Small intestine (tissue), 7 donors: ENCODE measurements at regions not wholly inside any gene's neighbourhood (a gene's known extent, or its start where the extent isn't known, plus 50 kb on each side); places are given as distances from the start of the nearest gene placed in this dataset.

ENCODE experiments used
- DNase-seq, 2 donors: peaks; one replicate each; pipeline versions ENCODE4 v3.0.0 to v3.0.0-alpha.2; 2013
- FAIRE-seq: peaks from 2 replicates; lab custom pipeline; 2012; peaks lifted over from hg19 to GRCh38; lab: Jason Lieb, UNC
- H3K27ac ChIP-seq, 3 donors: one replicate each; pipeline ENCODE4 v1.5.1; 2013; ENCODE audit warnings: low read length in 2 of 3, mild to moderate bottlenecking in 2 of 3, control low read depth in 1 of 3, inconsistent platforms in 1 of 3, low read depth in 1 of 3, moderate library complexity in 1 of 3
- H3K27me3 ChIP-seq, 3 donors: one replicate each; pipeline ENCODE4 v1.6.1; 2013; ENCODE audit warnings: low read length in 3 of 3, inconsistent platforms in 1 of 3; ENCODE audit not compliant: control insufficient read depth in 3 of 3, insufficient read depth in 3 of 3
- H3K36me3 ChIP-seq, 3 donors: one replicate each; pipeline ENCODE4 v1.6.1; 2013; ENCODE audit warnings: low read length in 3 of 3, inconsistent platforms in 1 of 3, low read depth in 1 of 3, mild to moderate bottlenecking in 1 of 3, moderate library complexity in 1 of 3; ENCODE audit not compliant: control insufficient read depth in 3 of 3, insufficient read depth in 2 of 3
- H3K4me1 ChIP-seq, 3 donors: one replicate each; pipeline ENCODE4 v1.6.1; 2013; ENCODE audit warnings: low read length in 2 of 3, inconsistent platforms in 1 of 3, low read depth in 1 of 3, mild to moderate bottlenecking in 1 of 3, moderate library complexity in 1 of 3; ENCODE audit not compliant: control insufficient read depth in 3 of 3, insufficient read depth in 2 of 3
- H3K4me3 ChIP-seq, 3 donors: one replicate each; pipeline ENCODE4 v1.5.1; 2013; ENCODE audit warnings: low read length in 3 of 3, control low read depth in 1 of 3, inconsistent platforms in 1 of 3, low read depth in 1 of 3, mild to moderate bottlenecking in 1 of 3, moderate library complexity in 1 of 3
- H3K9me3 ChIP-seq, 2 donors: one replicate each; pipeline ENCODE4 v1.6.1; 2013; ENCODE audit warnings: low read depth in 1 of 2, low read length in 1 of 2; ENCODE audit not compliant: control insufficient read depth in 2 of 2, insufficient read depth in 1 of 2
- WGBS, 3 donors: extraction: QIAGEN DNeasy Blood & Tissue Kit; methylation state at CpG; one replicate each; pipeline ENCODE4 v1.1.7; 2013; 5-methylcytosine and 5-hydroxymethylcytosine counted together
- donor health status: healthy with polysubstance abuse.
- donor health status: control.
- donor health status: control.
- donor health status: Bipolar disorder and iron deficiency.
- donor health status: healthy.

- Histone ChIP-seq H3K27me3 (no peaks in the 10 kb centered on the region), H3K36me3 (no peaks in the 10 kb centered on the region), H3K27ac (no peak overlapping the region), H3K4me1 (no peaks in the 10 kb centered on the region), H3K4me3 (no peak overlapping the region), H3K9me3 (no peaks in the 10 kb centered on the region)
- no peak for FAIRE-seq
- 72 to 77% (median 73%) methylated on average over 2 of the region's 2 CpGs for WGBS, 3 donors
- no peak for DNase-seq
Measured at GRCh38 chr2:225993430-225993829, 593.9 kb downstream of the NYAP2 start.

DNA sequence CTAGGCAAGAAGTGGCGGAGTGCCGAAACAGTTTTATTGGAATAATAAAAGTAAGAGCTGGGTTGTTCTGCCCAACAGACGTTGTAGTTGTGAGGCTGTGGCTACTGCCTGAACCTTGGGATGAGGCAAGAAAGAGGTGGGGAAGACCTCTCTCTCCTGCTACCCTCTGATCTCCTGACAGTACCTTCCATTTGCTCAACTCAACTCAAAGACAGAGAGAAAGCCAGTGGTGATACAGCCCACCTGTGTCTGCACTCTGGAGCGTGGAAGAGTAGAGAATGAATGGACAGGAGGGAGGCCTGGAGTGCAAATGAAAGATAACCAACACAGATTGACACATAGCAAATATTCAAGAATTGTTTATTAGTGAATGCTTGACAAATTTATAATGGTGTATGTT is 590.3 kb downstream of the NYAP2 start:
- H3K27ac ChIP-seq: no peak overlapping the region
- no peaks in the 10 kb centered on the region for H3K4me1 ChIP-seq
- H3K9me3 ChIP-seq: no peaks in the 10 kb centered on the region
- no peak for DNase-seq
- no peak for FAIRE-seq
- no peaks in the 10 kb centered on the region for H3K36me3 ChIP-seq
- no peak overlapping the region for H3K4me3 ChIP-seq
- 85 to 90% (median 90%) methylated on average over 4 of the region's 4 CpGs for WGBS, 3 donors
- no peaks in the 10 kb centered on the region for H3K27me3 ChIP-seq

DNA sequence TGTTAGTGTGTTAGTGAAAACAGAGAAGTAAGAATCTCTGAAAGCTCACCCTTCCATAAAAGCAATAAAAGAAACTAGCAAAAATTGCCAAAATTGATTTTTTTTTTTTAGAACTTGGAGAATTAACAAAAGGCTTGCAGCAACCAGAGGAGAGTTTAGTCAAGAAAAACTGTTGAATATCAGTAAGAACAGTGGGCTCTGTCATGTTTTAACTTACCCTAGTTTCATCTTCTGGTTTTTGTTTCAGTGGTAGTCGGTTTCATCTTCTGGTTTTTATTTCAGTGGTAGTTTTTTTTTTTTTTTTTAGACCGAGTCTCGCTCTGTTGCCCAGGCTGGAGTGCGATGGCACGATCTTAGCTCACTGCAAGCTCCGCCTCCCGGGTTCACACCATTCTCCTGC is 580.9 kb downstream of the NYAP2 start:
- Histone ChIP-seq H3K36me3 (no peaks in the 10 kb centered on the region), H3K4me3 (no peak overlapping the region), H3K27me3 (no peaks in the 10 kb centered on the region), H3K9me3 (peaks cover 0 to 7% of the 10 kb centered on the region in 2 donors), H3K4me1 (no peaks in the 10 kb centered on the region), H3K27ac (no peak overlapping the region)
- no peak for DNase-seq
- WGBS, 3 donors: 90 to 96% (median 92%) methylated on average over 7 of the region's 7 CpGs
- no peak for FAIRE-seq

DNA sequence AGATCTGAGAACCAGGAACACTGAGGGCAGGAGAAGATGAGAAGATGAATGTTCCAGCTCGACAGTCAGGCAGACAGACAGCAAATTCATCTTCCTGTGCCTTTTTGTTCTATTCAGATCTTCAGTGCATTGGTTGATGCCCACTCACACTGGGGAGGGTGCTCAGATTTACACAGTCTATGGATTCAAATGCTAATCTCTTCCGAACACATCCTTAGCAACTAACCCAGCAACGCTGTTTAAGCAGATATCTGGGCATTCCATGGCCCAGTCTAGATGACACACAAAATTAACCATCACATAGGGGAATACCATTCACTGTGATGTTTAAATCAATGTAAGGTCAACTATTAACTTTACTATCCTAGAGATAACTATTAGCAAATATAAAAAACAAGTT is 571.9 kb downstream of the NYAP2 start:
- H3K4me3 ChIP-seq: no peak overlapping the region
- WGBS, 3 donors: 50 to 64% (median 51%) methylated on average over 3 of the region's 3 CpGs
- no peak overlapping the region for H3K27ac ChIP-seq
- no peaks in the 10 kb centered on the region for H3K36me3 ChIP-seq
- no peaks in the 10 kb centered on the region for H3K27me3 ChIP-seq
- no peak for FAIRE-seq
- no peaks in the 10 kb centered on the region for H3K9me3 ChIP-seq
- H3K4me1 ChIP-seq: no peaks in the 10 kb centered on the region
- DNase-seq: no peak

- Histone ChIP-seq H3K27ac (no peak overlapping the region), H3K4me3 (no peak overlapping the region), H3K4me1 (no peaks in the 10 kb centered on the region), H3K9me3 (peaks cover 0 to 17% of the 10 kb centered on the region in 2 donors), H3K27me3 (no peaks in the 10 kb centered on the region), H3K36me3 (no peaks in the 10 kb centered on the region)
- WGBS, 3 donors: 43 to 50% (median 44%) methylated on average over 4 of the region's 4 CpGs
- DNase-seq (no peak), FAIRE-seq (no peak)
Measured at GRCh38 chr2:225948903-225949302, 549.4 kb downstream of the NYAP2 start.

DNA sequence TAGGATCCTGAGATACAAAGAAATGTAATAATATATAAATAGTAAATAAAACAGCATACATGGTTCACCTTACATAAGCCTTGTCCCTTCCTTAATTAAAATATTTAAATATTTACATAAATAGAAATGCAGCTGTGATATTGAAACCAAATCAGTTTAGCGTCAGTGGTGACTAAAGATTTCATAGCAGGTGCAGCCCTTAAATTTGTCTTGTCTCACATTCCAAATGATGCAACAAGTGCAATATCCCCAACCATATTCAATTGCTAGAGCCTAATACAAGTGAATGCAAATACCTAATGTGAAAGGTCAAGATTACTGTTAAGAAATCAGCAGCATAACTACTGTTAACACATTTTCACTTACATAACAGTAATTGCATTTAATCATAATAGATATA is 539.5 kb downstream of the NYAP2 start:
- Histone ChIP-seq H3K27me3 (no peaks in the 10 kb centered on the region), H3K36me3 (no peaks in the 10 kb centered on the region), H3K4me1 (no peaks in the 10 kb centered on the region), H3K9me3 (no peaks in the 10 kb centered on the region), H3K4me3 (no peak overlapping the region), H3K27ac (no peak overlapping the region)
- WGBS, 3 donors: 80 to 84% (median 84%) methylated on average over 1 of the region's 1 CpG
- DNase-seq: no peak
- no peak for FAIRE-seq

- no peaks in the 10 kb centered on the region for H3K27me3 ChIP-seq
- no peak overlapping the region for H3K27ac ChIP-seq
- FAIRE-seq: no peak
- H3K4me3 ChIP-seq: no peak overlapping the region
- DNase-seq: no peak
- H3K4me1 ChIP-seq: no peaks in the 10 kb centered on the region
- H3K9me3 ChIP-seq: no peaks in the 10 kb centered on the region
- 93 to 100% (median 95%) methylated on average over 1 of the region's 1 CpG for WGBS, 3 donors
- H3K36me3 ChIP-seq: no peaks in the 10 kb centered on the region
Measured at GRCh38 chr2:225937625-225938187, 538.2 kb downstream of the NYAP2 start.

DNA sequence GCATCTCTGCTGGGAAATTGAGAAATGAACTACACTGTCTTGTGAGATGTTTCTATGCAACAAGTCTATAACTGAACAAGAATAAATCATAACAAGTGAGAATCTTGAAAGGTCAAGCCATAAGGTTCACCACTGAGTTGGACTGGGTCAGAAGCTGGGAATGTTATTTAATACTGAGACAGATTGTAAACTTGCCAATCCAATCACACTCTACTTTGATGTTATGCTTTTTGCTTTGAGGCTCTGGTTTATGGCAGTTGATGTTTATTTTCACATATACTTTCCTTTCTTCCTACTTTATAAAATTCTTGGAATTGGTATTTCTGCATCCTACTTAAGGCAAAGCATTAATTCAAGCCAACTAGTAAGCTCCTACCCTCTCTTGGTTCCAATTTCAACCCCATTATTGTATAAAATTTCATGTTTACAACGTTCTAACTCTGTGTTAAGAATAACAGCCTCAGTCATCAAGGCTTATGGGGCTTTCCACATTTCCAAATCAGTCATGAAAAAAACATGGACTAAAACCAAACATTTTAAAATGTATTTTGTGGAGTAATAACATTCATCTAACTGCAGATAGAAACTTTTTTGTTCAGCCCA is 533.4 kb downstream of the NYAP2 start:
- Histone ChIP-seq H3K9me3 (no peaks in the 10 kb centered on the region), H3K27me3 (no peaks in the 10 kb centered on the region), H3K4me3 (no peak overlapping the region), H3K27ac (no peak overlapping the region), H3K4me1 (no peaks in the 10 kb centered on the region), H3K36me3 (no peaks in the 10 kb centered on the region)
- 41 to 73% (median 54%) methylated on average over 1 of the region's 1 CpG for WGBS, 3 donors
- FAIRE-seq (no peak), DNase-seq (no peak)

DNA sequence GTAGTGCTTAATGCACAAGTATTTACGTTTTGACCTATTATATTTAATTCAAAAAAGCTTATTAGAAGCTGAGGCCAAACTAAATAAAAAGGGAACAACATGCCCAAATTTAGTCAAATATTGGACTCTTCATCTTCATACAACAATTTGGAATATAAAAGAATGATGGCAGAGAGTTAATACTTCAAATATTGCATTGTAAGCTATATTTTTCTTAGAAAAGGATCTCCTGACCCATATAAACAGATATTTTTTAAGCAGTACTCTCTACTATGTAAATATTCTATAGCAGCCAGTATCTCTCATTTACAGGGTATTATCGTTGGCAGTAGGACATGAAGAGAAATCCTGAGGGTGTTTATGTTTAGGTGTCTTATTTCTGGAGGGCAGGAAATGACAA is 531.2 kb downstream of the NYAP2 start:
- Histone ChIP-seq H3K36me3 (no peaks in the 10 kb centered on the region), H3K9me3 (no peaks in the 10 kb centered on the region), H3K4me1 (no peaks in the 10 kb centered on the region), H3K27me3 (no peaks in the 10 kb centered on the region), H3K27ac (no peak overlapping the region), H3K4me3 (no peak overlapping the region)
- no peak for FAIRE-seq
- no peak for DNase-seq
- WGBS, 3 donors: 49 to 62% (median 62%) methylated on average over 2 of the region's 2 CpGs
